IMR-90 (cell line): ENCODE measurements at regions not wholly inside any gene's neighbourhood (a gene's known extent, or its start where the extent isn't known, plus 50 kb on each side); places are given as distances from the start of the nearest gene placed in this dataset.

Source experiments
- ATAC-seq: fragments of 200-7000 bp; cut with Tn5 transposase; 2 replicates; pipeline ENCODE4 v1.9.1; 2020; ENCODE audit warnings: low read depth, mild to moderate bottlenecking, moderate library complexity
- BruUV-seq: library from RNA; stranded (reverse); fragments of 400-500 nt; replicated peaks from 2 replicates; lab custom pipeline; 2021; lab: Mats Ljungman, UMichigan
- CTCF ChIA-PET: fragments of 300-600 bp; formaldehyde crosslinking; extraction: SDS; loops from one replicate; lab custom pipeline; 2021; ENCODE audit warnings: antibody characterized with exemption; lab: Yijun Ruan, JAX
- POLR2A ChIA-PET: fragments of 300-600 bp; sonication (Branson Sonifier 250); formaldehyde crosslinking; loops from one replicate; lab custom pipeline; 2022; ENCODE audit warnings: antibody characterized with exemption; ENCODE audit not compliant: unreplicated experiment; lab: Charles Lee
- DNase-seq: peaks from one replicate; pipeline ENCODE4 v3.0.0; 2013
- H2AFZ ChIP-seq: replicated peaks from 2 replicates; pipeline ENCODE3; 2013; ENCODE audit warnings: low read length, mild to moderate bottlenecking; ENCODE audit not compliant: poor library complexity
- H2AK5ac ChIP-seq: 2 replicates; pipeline ENCODE4 v1.6.1; 2013; ENCODE audit warnings: low read depth, low read length, inconsistent platforms
- H2AK9ac ChIP-seq: replicated peaks from 2 replicates; pipeline ENCODE3; 2013; ENCODE audit warnings: mild to moderate bottlenecking, low read depth, low read length, moderate library complexity; ENCODE audit not compliant: poor library complexity
- H2BK120ac ChIP-seq: 2 replicates; pipeline ENCODE4 v1.6.1; 2013; ENCODE audit warnings: low read depth, low read length, inconsistent platforms
- H2BK15ac ChIP-seq: 3 replicates; pipeline ENCODE4 v1.6.1; 2013; ENCODE audit warnings: low read depth, low read length, inconsistent platforms
- H2BK20ac ChIP-seq: 2 replicates; pipeline ENCODE4 v1.6.1; 2013; ENCODE audit warnings: low read depth, mild to moderate bottlenecking, inconsistent platforms, low read length, moderate library complexity
- H2BK5ac ChIP-seq: 2 replicates; pipeline ENCODE4 v1.6.1; 2013; ENCODE audit warnings: mild to moderate bottlenecking, low read depth, low read length, inconsistent platforms; ENCODE audit not compliant: poor library complexity, severe bottlenecking
- H3K14ac ChIP-seq: replicated peaks from 2 replicates; pipeline ENCODE4 v1.6.1; 2013; ENCODE audit warnings: low read depth, low read length, inconsistent platforms
- H3K18ac ChIP-seq: 2 replicates; pipeline ENCODE4 v1.6.1; 2013; ENCODE audit warnings: low read depth, low read length, control low read depth
- H3K23ac ChIP-seq: 2 replicates; pipeline ENCODE4 v1.6.1; 2013; ENCODE audit warnings: low read depth, low read length, inconsistent platforms
- H3K27ac ChIP-seq: 2 replicates; pipeline ENCODE4 v1.5.1; 2013; ENCODE audit warnings: mild to moderate bottlenecking, control low read depth, low read length; ENCODE audit not compliant: insufficient read depth
- H3K27me3 ChIP-seq: 2 replicates; pipeline ENCODE4 v1.6.1; 2013; ENCODE audit warnings: low read length; ENCODE audit not compliant: control insufficient read depth, insufficient read depth
- H3K36me3 ChIP-seq: 2 replicates; pipeline ENCODE4 v1.6.1; 2013; ENCODE audit warnings: low read length, mixed read lengths; ENCODE audit not compliant: control insufficient read depth, insufficient read depth
- H3K4ac ChIP-seq: 2 replicates; pipeline ENCODE4 v1.6.1; 2013; ENCODE audit warnings: low read depth, low read length, inconsistent platforms
- H3K4me1 ChIP-seq: 2 replicates; pipeline ENCODE4 v1.6.1; 2013; ENCODE audit warnings: low read length, mixed read lengths; ENCODE audit not compliant: control insufficient read depth, insufficient read depth
- H3K4me2 ChIP-seq: 2 replicates; pipeline ENCODE4 v1.6.1; 2013; ENCODE audit warnings: low read depth, mild to moderate bottlenecking, control low read depth, low read length, moderate library complexity
- H3K4me3 ChIP-seq: 2 replicates; pipeline ENCODE4 v1.5.1; 2013; ENCODE audit warnings: low read depth, mild to moderate bottlenecking, control low read depth, low read length, moderate library complexity; ENCODE audit not compliant: insufficient read depth
- H3K56ac ChIP-seq: 2 replicates; pipeline ENCODE4 v1.6.1; 2013; ENCODE audit warnings: low read length, inconsistent platforms; ENCODE audit not compliant: insufficient read depth; ENCODE audit errors: extremely low read depth
- H3K79me1 ChIP-seq, 2 experiments: 2 replicates each; pipeline ENCODE4 v1.6.1; 2013; ENCODE audit warnings: low read length in 2 of 2, inconsistent platforms in 1 of 2, low read depth in 1 of 2
- H3K9ac ChIP-seq: 2 replicates; pipeline ENCODE4 v1.6.1; 2013; ENCODE audit warnings: low read depth, low read length, control low read depth
- H3K9me1 ChIP-seq: 2 replicates; pipeline ENCODE4 v1.6.1; 2013; ENCODE audit warnings: low read length, inconsistent platforms; ENCODE audit not compliant: insufficient read depth
- H3K9me3 ChIP-seq: 2 replicates; pipeline ENCODE4 v1.6.1; 2013; ENCODE audit warnings: low read length; ENCODE audit not compliant: control insufficient read depth, insufficient read depth
- H4K20me1 ChIP-seq: 2 replicates; pipeline ENCODE4 v1.6.1; 2013; ENCODE audit warnings: low read length, inconsistent platforms; ENCODE audit not compliant: insufficient read depth
- H4K5ac ChIP-seq: 2 replicates; pipeline ENCODE4 v1.6.1; 2013; ENCODE audit warnings: mild to moderate bottlenecking, low read depth, low read length, control low read depth
- H4K8ac ChIP-seq, 2 experiments: 2 replicates each; pipeline ENCODE4 v1.6.1; 2013; ENCODE audit warnings: low read depth in 2 of 2, low read length in 2 of 2, control low read depth in 1 of 2, inconsistent platforms in 1 of 2
- H4K91ac ChIP-seq: 2 replicates; pipeline ENCODE4 v1.6.1; 2013; ENCODE audit warnings: low read depth, low read length, inconsistent platforms; ENCODE audit not compliant: insufficient read depth
- BHLHE40 ChIP-seq: fragments of 150-350 bp; IDR thresholded peaks from 2 replicates; pipeline ENCODE4 v1.6.1; 2016; ENCODE audit warnings: mild to moderate bottlenecking, low read depth, low read length
- CEBPB ChIP-seq: IDR thresholded peaks from 2 replicates; pipeline ENCODE4 v1.6.1; 2012; ENCODE audit warnings: low read depth, low read length, improper control_type of control experiment
- CHD1 ChIP-seq: IDR thresholded peaks from 2 replicates; pipeline ENCODE4 v1.6.1; 2012; ENCODE audit warnings: low read depth, low read length, improper control_type of control experiment
- ELK1 ChIP-seq: fragments of 150-350 bp; IDR thresholded peaks from 2 replicates; pipeline ENCODE4 v1.6.1; 2016; ENCODE audit warnings: low read depth, mild to moderate bottlenecking, low read length, moderate library complexity, borderline replicate concordance
- FOS ChIP-seq: fragments of 150-350 bp; IDR thresholded peaks from 2 replicates; pipeline ENCODE4 v1.6.1; 2016; ENCODE audit warnings: low read depth, low read length
- MAFK ChIP-seq: IDR thresholded peaks from 2 replicates; pipeline ENCODE4 v1.6.1; 2012; ENCODE audit warnings: low read depth, low read length, improper control_type of control experiment
- MAZ ChIP-seq: IDR thresholded peaks from 2 replicates; pipeline ENCODE4 v1.6.1; 2012; ENCODE audit warnings: low read depth, mild to moderate bottlenecking, low read length, improper control_type of control experiment, moderate library complexity, borderline replicate concordance
- MXI1 ChIP-seq: IDR thresholded peaks from 2 replicates; pipeline ENCODE4 v1.6.1; 2012; ENCODE audit warnings: low read depth, mild to moderate bottlenecking, low read length, moderate library complexity, borderline replicate concordance
- NFE2L2 ChIP-seq: fragments of 150-350 bp; IDR thresholded peaks from 2 replicates; pipeline ENCODE4 v1.6.1; 2016; ENCODE audit warnings: low read depth, mild to moderate bottlenecking, low read length
- POLR2A ChIP-seq: IDR thresholded peaks from 2 replicates; pipeline ENCODE4 v1.6.1; 2012; ENCODE audit warnings: mild to moderate bottlenecking, low read depth, low read length
- RAD21 ChIP-seq: IDR thresholded peaks from 2 replicates; pipeline ENCODE4 v1.6.1; 2012; ENCODE audit warnings: low read length, improper control_type of control experiment
- RCOR1 ChIP-seq: IDR thresholded peaks from 2 replicates; pipeline ENCODE4 v1.6.1; 2012; ENCODE audit warnings: mild to moderate bottlenecking, low read length, improper control_type of control experiment; ENCODE audit not compliant: insufficient replicate concordance
- RFX5 ChIP-seq: IDR thresholded peaks from 2 replicates; pipeline ENCODE4 v1.8.0; 2012; ENCODE audit warnings: low read depth, mild to moderate bottlenecking, low read length, moderate library complexity
- SMC3 ChIP-seq: fragments of 150-350 bp; IDR thresholded peaks from 2 replicates; pipeline ENCODE4 v1.6.1; 2016; ENCODE audit warnings: low read depth, mild to moderate bottlenecking, antibody characterized with exemption, low read length, moderate library complexity
- USF2 ChIP-seq: fragments of 150-350 bp; IDR thresholded peaks from 2 replicates; pipeline ENCODE4 v1.6.1; 2017; ENCODE audit warnings: mild to moderate bottlenecking, antibody characterized with exemption, low read length, low read depth
- WGBS, 2 experiments: methylation state at CpG; one replicate each; pipeline versions ENCODE4 v1.1.5 to v1.1.7; 2013; ENCODE audit warnings: missing lambda C conversion rate in 2 of 2; ENCODE audit not compliant: insufficient read length in 1 of 2; ENCODE audit errors: extremely low coverage in 2 of 2; 5-methylcytosine and 5-hydroxymethylcytosine counted together
- dilution Hi-C: fragments of 300-500 bp; cut with HindIII; formaldehyde crosslinking; loops from one replicate; pipeline ENCODE4 v1.14.3; 2018; ENCODE audit warnings: low sequenced_read_pairs; ENCODE audit not compliant: unreplicated experiment
- in situ Hi-C: fragments of 300-500 bp; cut with MboI; formaldehyde crosslinking; loops from 3 replicates; pipeline ENCODE4 v1.14.3; 2019; ENCODE audit warnings: low sequenced_read_pairs, inconsistent platforms, mixed read lengths
- intact Hi-C: fragments of 100-400 bp; cut with micrococcal nuclease; formaldehyde crosslinking; loops from 2 replicates; pipeline ENCODE4 v1.10.0; 2022
- TF ChIP-seq, protein P1 (sequence below): conservative IDR thresholded peaks from 2 replicates; pipeline ENCODE4 v1.5.1; 2012; ENCODE audit warnings: mild to moderate bottlenecking, low read depth, low read length, improper control_type of control experiment

DNA sequence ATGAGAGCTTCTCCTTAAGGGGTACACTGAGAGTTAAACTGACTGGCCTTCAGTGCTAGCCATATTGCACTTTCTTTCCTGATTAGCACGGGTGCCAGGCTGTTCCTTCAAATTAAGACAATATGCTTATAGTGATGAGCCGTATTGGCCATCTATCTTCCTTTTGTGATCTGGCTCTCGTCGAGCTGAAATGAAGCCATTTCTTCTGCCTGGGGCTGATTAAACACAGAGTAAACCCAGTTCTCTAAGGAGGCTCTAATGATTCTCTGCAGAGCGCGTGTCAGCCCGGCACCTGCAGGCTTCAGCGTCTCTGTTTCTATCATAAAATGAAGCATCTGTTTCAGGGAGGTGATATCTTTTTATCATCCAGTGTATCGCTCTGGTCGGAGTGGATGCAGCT is 107.5 kb upstream of the NR2F2 start:
- no peak for ATAC-seq
- CTCF ChIA-PET: no interaction called here
- BruUV-seq: no TSS peak

More for the DNA sequence above, 107.5 kb upstream of the NR2F2 start:
- H3K9me3 ChIP-seq: no peaks in the 10 kb centered on the region
- no peak overlapping the region for H3K18ac ChIP-seq
- no peaks in the 10 kb centered on the region for H4K20me1 ChIP-seq
- H3K27ac ChIP-seq: no peak overlapping the region
- no peak overlapping the region for H2BK5ac ChIP-seq
- no peaks in the 10 kb centered on the region for H3K79me1 ChIP-seq
- H2AK5ac ChIP-seq: no peak overlapping the region
- H4K8ac ChIP-seq: no peak overlapping the region
- no peak overlapping the region for H3K14ac ChIP-seq
- intact Hi-C loops (no loop called here), dilution Hi-C loops (no loop called here), in situ Hi-C loops (no loop called here)
- no peak overlapping the region for H3K56ac ChIP-seq
- no peak overlapping the region for H3K4me2 ChIP-seq
- no peak for DNase-seq
- H3K27me3 ChIP-seq: no peaks in the 10 kb centered on the region
- H3K36me3 ChIP-seq: no peaks in the 10 kb centered on the region
- no peak overlapping the region for H3K4me3 ChIP-seq
- WGBS, 2 experiments: 86% methylated on average over 4 of the region's 10 CpGs; no CpG with 5 or more reads in 1 of the 2 experiments
- H3K4ac ChIP-seq: no peak overlapping the region
- H2BK15ac ChIP-seq: no peak overlapping the region
- POLR2A ChIA-PET: no interaction called here
- H2AK9ac ChIP-seq: no peak overlapping the region
- H4K5ac ChIP-seq: no peak overlapping the region
- H2AFZ ChIP-seq: no peak overlapping the region
- no peak overlapping the region for H4K91ac ChIP-seq
- no peaks in the 10 kb centered on the region for H3K9me1 ChIP-seq
- no peak overlapping the region for H2BK120ac ChIP-seq
- H3K4me1 ChIP-seq: no peaks in the 10 kb centered on the region
- H3K23ac ChIP-seq: no peak overlapping the region
- no peak overlapping the region for H3K9ac ChIP-seq
- TF ChIP-seq MAZ (no peak), CHD1 (no peak), SMC3 (no peak), ELK1 (no peak), MAFK (no peak), NFE2L2 (no peak), RCOR1 (no peak), BHLHE40 (no peak), CEBPB (no peak), POLR2A (no peak), RFX5 (no peak), USF2 (no peak), RAD21 (no peak), MXI1 (no peak), FOS (no peak)
- TF ChIP-seq, protein P1, sequence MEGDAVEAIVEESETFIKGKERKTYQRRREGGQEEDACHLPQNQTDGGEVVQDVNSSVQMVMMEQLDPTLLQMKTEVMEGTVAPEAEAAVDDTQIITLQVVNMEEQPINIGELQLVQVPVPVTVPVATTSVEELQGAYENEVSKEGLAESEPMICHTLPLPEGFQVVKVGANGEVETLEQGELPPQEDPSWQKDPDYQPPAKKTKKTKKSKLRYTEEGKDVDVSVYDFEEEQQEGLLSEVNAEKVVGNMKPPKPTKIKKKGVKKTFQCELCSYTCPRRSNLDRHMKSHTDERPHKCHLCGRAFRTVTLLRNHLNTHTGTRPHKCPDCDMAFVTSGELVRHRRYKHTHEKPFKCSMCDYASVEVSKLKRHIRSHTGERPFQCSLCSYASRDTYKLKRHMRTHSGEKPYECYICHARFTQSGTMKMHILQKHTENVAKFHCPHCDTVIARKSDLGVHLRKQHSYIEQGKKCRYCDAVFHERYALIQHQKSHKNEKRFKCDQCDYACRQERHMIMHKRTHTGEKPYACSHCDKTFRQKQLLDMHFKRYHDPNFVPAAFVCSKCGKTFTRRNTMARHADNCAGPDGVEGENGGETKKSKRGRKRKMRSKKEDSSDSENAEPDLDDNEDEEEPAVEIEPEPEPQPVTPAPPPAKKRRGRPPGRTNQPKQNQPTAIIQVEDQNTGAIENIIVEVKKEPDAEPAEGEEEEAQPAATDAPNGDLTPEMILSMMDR: no peak
- H2BK20ac ChIP-seq: no peak overlapping the region
